GM23338 (cell line): ENCODE measurements at regions not wholly inside any gene's neighbourhood (a gene's known extent, or its start where the extent isn't known, plus 50 kb on each side); places are given as distances from the start of the nearest gene placed in this dataset.
A peak's percentile ranks its signal among the peaks of the same experiment; 100 is the strongest.

Source experiments
- ATAC-seq: fragments of 200-7000 bp; cut with Tn5 transposase; 3 replicates; pipeline ENCODE4 v1.9.1; 2020
- DNase-seq: peaks from one replicate; pipeline ENCODE4 v3.0.0-alpha.2; 2015; ENCODE audit warnings: low spot score
- H2AFZ ChIP-seq: fragments of 200-600 bp; sonication (generic); 2 replicates; pipeline ENCODE4 v1.8.0; 2016; ENCODE audit warnings: antibody characterized with exemption, mild to moderate bottlenecking, moderate library complexity
- H3F3A ChIP-seq: fragments of 200-600 bp; sonication (generic); replicated peaks from 2 replicates; pipeline ENCODE4 v1.8.0; 2017; ENCODE audit warnings: antibody characterized with exemption, mixed run types, low read depth
- H3K27ac ChIP-seq: fragments of 200-600 bp; sonication (generic); 2 replicates; pipeline ENCODE4 v1.6.1; 2016; ENCODE audit warnings: low read depth
- H3K27me3 ChIP-seq: fragments of 200-600 bp; sonication (generic); 2 replicates; pipeline ENCODE4 v1.8.0; 2016; ENCODE audit warnings: mild to moderate bottlenecking, mixed run types, moderate library complexity; ENCODE audit not compliant: insufficient read depth
- H3K36me3 ChIP-seq: fragments of 200-600 bp; sonication (generic); 2 replicates; pipeline ENCODE4 v1.8.0; 2016; ENCODE audit warnings: mild to moderate bottlenecking; ENCODE audit not compliant: insufficient read depth
- H3K4me1 ChIP-seq: fragments of 200-600 bp; sonication (generic); 2 replicates; pipeline ENCODE4 v1.8.0; 2016; ENCODE audit warnings: mild to moderate bottlenecking, moderate library complexity; ENCODE audit not compliant: insufficient read depth
- H3K4me2 ChIP-seq: fragments of 200-600 bp; sonication (generic); 2 replicates; pipeline ENCODE4 v1.7.1; 2017; ENCODE audit warnings: mixed run types
- H3K4me3 ChIP-seq: fragments of 200-600 bp; sonication (generic); 2 replicates; pipeline ENCODE4 v1.6.1; 2016; ENCODE audit warnings: mixed run types
- H3K79me2 ChIP-seq: fragments of 200-600 bp; sonication (generic); replicated peaks from 2 replicates; pipeline ENCODE4 v1.8.0; 2017; ENCODE audit warnings: mild to moderate bottlenecking; ENCODE audit not compliant: insufficient read depth
- H3K9me2 ChIP-seq: fragments of 200-600 bp; sonication (generic); 2 replicates; pipeline ENCODE4 v1.8.0; 2017; ENCODE audit not compliant: insufficient read depth
- H4K20me1 ChIP-seq: fragments of 200-600 bp; sonication (generic); replicated peaks from 2 replicates; pipeline ENCODE4 v1.8.0; 2017; ENCODE audit warnings: mild to moderate bottlenecking; ENCODE audit not compliant: insufficient read depth
- H3K27ac Mint-ChIP-seq: 2 replicates; pipeline ENCODE4 v1.8.0; 2020; ENCODE audit warnings: inconsistent platforms, mild to moderate bottlenecking, moderate library complexity, mixed read lengths
- H3K27me3 Mint-ChIP-seq: 3 replicates; pipeline ENCODE4 v1.8.0; 2022; ENCODE audit warnings: low read depth, mild to moderate bottlenecking, moderate library complexity, mixed read lengths, inconsistent platforms; ENCODE audit not compliant: insufficient read depth, poor library complexity
- H3K36me3 Mint-ChIP-seq: 3 replicates; pipeline ENCODE4 v1.8.0; 2021; ENCODE audit warnings: low read depth, mild to moderate bottlenecking, inconsistent platforms, moderate library complexity, mixed read lengths
- H3K4me1 Mint-ChIP-seq: 3 replicates; pipeline ENCODE4 v1.8.0; 2020; ENCODE audit warnings: mild to moderate bottlenecking, inconsistent platforms, mixed read lengths
- H3K4me3 Mint-ChIP-seq: 3 replicates; pipeline ENCODE4 v1.8.0; 2021; ENCODE audit warnings: moderate library complexity, mild to moderate bottlenecking, inconsistent platforms, mixed read lengths
- H3K9me3 Mint-ChIP-seq: 3 replicates; pipeline ENCODE4 v1.8.0; 2020; ENCODE audit warnings: moderate library complexity, mild to moderate bottlenecking, inconsistent platforms, mixed read lengths
- CREB1 ChIP-seq: fragments of 250-450 bp; sonication (Bioruptor Pico); IDR thresholded peaks from 2 replicates; pipeline ENCODE4 v1.5.0; 2020; ENCODE audit warnings: low read depth, mild to moderate bottlenecking, moderate library complexity
- EZH2 ChIP-seq: fragments of 200-600 bp; sonication (generic); IDR thresholded peaks from one replicate; pipeline ENCODE4 v1.8.0; 2017; ENCODE audit warnings: antibody characterized with exemption, mild to moderate bottlenecking, low read depth; ENCODE audit not compliant: unreplicated experiment
- EZH2phosphoT487 ChIP-seq: fragments of 200-600 bp; sonication (generic); IDR thresholded peaks from one replicate; pipeline ENCODE4 v1.8.1; 2018; ENCODE audit warnings: antibody characterized with exemption; ENCODE audit not compliant: unreplicated experiment
- JUNB ChIP-seq: IDR thresholded peaks from one replicate; pipeline ENCODE4 v1.6.1; 2016; ENCODE audit warnings: antibody characterized with exemption; ENCODE audit not compliant: unreplicated experiment
- NANOG ChIP-seq: IDR thresholded peaks from 2 replicates; pipeline ENCODE4 v1.6.1; 2016; ENCODE audit warnings: antibody characterized with exemption, borderline replicate concordance
- POLR2AphosphoS5 ChIP-seq: IDR thresholded peaks from 2 replicates; pipeline ENCODE4 v1.6.1; 2016; ENCODE audit warnings: antibody characterized with exemption, low read depth
- STAT1 ChIP-seq: IDR thresholded peaks from one replicate; pipeline ENCODE4 v1.6.1; 2016; ENCODE audit warnings: antibody characterized with exemption; ENCODE audit not compliant: unreplicated experiment
- ZNF114 ChIP-seq: fragments of 250-450 bp; sonication (Bioruptor Pico); IDR thresholded peaks from 2 replicates; pipeline ENCODE4 v1.5.0; 2020; ENCODE audit warnings: mild to moderate bottlenecking, moderate library complexity
- TF ChIP-seq, protein P1 (sequence below), 2 experiments: fragments of 200-600 bp in 1 of 2; sonication (generic) in 1 of 2; conservative IDR thresholded peaks; 2 replicates each; pipeline versions ENCODE4 v1.5.1 to v1.6.1; 2016 to 2017; ENCODE audit warnings: antibody characterized with exemption in 2 of 2, low read depth in 2 of 2, mild to moderate bottlenecking in 2 of 2, moderate library complexity in 1 of 2
- TF ChIP-seq, protein P2 (sequence below): IDR thresholded peaks from one replicate; pipeline ENCODE4 v1.6.1; 2018; ENCODE audit warnings: antibody characterized with exemption; ENCODE audit not compliant: unreplicated experiment
- TF ChIP-seq, protein P3 (sequence below): IDR thresholded peaks from 2 replicates; pipeline ENCODE4 v1.6.1; 2016; ENCODE audit warnings: antibody characterized with exemption

DNA sequence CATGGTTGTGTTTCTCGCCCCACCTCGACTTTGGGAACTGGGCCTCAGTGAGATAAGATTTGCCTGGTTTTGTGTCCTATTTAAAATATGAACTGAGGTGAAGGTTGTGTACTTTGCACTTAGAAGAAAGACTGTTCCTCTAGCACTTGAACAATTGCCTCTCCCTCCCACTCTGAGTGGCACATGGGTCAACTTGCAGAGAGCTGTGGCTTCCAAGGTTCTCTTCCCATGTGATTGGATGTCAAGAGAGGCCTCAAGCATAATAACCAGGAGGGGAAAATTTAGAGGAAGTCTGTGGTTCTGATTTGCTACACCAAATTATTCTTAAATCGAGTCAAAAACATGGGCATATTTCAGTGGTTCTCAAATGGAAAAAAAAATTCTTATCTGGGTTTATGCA is 329.2 kb downstream of the HS3ST3B1 start:
- Mint-ChIP-seq H3K27ac (no peak overlapping the region), H3K27me3 (no peaks in the 10 kb centered on the region), H3K9me3 (peaks cover 3% of the 10 kb centered on the region; the same call in 1 of the 3 replicates), H3K4me3 (no peak overlapping the region), H3K36me3 (no peaks in the 10 kb centered on the region), H3K4me1 (no peaks in the 10 kb centered on the region)
- DNase-seq (no peak), ATAC-seq (no peak)
- no peak for TF ChIP-seq CREB1
- TF ChIP-seq, protein P1, sequence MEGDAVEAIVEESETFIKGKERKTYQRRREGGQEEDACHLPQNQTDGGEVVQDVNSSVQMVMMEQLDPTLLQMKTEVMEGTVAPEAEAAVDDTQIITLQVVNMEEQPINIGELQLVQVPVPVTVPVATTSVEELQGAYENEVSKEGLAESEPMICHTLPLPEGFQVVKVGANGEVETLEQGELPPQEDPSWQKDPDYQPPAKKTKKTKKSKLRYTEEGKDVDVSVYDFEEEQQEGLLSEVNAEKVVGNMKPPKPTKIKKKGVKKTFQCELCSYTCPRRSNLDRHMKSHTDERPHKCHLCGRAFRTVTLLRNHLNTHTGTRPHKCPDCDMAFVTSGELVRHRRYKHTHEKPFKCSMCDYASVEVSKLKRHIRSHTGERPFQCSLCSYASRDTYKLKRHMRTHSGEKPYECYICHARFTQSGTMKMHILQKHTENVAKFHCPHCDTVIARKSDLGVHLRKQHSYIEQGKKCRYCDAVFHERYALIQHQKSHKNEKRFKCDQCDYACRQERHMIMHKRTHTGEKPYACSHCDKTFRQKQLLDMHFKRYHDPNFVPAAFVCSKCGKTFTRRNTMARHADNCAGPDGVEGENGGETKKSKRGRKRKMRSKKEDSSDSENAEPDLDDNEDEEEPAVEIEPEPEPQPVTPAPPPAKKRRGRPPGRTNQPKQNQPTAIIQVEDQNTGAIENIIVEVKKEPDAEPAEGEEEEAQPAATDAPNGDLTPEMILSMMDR (conservative IDR thresholded peaks at IDR 0.05; ENCODE audit: low read depth in 2 of 2): no peak
- TF ChIP-seq ZNF114 (CRISPR knock-in tag): no peak
- TF ChIP-seq EZH2phosphoT487: no peak
- no peak for TF ChIP-seq POLR2AphosphoS5
- TF ChIP-seq, protein P2, sequence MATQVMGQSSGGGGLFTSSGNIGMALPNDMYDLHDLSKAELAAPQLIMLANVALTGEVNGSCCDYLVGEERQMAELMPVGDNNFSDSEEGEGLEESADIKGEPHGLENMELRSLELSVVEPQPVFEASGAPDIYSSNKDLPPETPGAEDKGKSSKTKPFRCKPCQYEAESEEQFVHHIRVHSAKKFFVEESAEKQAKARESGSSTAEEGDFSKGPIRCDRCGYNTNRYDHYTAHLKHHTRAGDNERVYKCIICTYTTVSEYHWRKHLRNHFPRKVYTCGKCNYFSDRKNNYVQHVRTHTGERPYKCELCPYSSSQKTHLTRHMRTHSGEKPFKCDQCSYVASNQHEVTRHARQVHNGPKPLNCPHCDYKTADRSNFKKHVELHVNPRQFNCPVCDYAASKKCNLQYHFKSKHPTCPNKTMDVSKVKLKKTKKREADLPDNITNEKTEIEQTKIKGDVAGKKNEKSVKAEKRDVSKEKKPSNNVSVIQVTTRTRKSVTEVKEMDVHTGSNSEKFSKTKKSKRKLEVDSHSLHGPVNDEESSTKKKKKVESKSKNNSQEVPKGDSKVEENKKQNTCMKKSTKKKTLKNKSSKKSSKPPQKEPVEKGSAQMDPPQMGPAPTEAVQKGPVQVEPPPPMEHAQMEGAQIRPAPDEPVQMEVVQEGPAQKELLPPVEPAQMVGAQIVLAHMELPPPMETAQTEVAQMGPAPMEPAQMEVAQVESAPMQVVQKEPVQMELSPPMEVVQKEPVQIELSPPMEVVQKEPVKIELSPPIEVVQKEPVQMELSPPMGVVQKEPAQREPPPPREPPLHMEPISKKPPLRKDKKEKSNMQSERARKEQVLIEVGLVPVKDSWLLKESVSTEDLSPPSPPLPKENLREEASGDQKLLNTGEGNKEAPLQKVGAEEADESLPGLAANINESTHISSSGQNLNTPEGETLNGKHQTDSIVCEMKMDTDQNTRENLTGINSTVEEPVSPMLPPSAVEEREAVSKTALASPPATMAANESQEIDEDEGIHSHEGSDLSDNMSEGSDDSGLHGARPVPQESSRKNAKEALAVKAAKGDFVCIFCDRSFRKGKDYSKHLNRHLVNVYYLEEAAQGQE: no peak
- TF ChIP-seq NANOG: no peak
- no peak for TF ChIP-seq STAT1
- TF ChIP-seq, protein P3, sequence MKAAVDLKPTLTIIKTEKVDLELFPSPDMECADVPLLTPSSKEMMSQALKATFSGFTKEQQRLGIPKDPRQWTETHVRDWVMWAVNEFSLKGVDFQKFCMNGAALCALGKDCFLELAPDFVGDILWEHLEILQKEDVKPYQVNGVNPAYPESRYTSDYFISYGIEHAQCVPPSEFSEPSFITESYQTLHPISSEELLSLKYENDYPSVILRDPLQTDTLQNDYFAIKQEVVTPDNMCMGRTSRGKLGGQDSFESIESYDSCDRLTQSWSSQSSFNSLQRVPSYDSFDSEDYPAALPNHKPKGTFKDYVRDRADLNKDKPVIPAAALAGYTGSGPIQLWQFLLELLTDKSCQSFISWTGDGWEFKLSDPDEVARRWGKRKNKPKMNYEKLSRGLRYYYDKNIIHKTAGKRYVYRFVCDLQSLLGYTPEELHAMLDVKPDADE: no peak
- no peak for TF ChIP-seq EZH2
- no peak for TF ChIP-seq JUNB
- H3K4me1 ChIP-seq: no peaks in the 10 kb centered on the region
- H2AFZ ChIP-seq: peak overlapping the region; percentile 66; the same call in 1 of the 2 replicates
- H3K79me2 ChIP-seq: no peaks in the 10 kb centered on the region
- H3K9me2 ChIP-seq: peaks cover 19% of the 10 kb centered on the region
- no peaks in the 10 kb centered on the region for H4K20me1 ChIP-seq
- no peaks in the 10 kb centered on the region for H3K36me3 ChIP-seq
- no peaks in the 10 kb centered on the region for H3K27me3 ChIP-seq
- H3K4me2 ChIP-seq: no peak overlapping the region
- no peaks in the 10 kb centered on the region for H3F3A ChIP-seq
- H3K4me3 ChIP-seq: no peak overlapping the region
- no peak overlapping the region for H3K27ac ChIP-seq
